Lower leg skin (tissue), 4 donors: ENCODE measurements at regions not wholly inside any gene's neighbourhood (a gene's known extent, or its start where the extent isn't known, plus 50 kb on each side); places are given as distances from the start of the nearest gene placed in this dataset.

Source experiments
- DNase-seq, 2 donors: peaks; one replicate each; pipeline ENCODE4 v3.0.0-alpha.2; 2019; ENCODE audit warnings: low spot score in 2 of 2
- H3K4me3 ChIP-seq: fragments of 200-600 bp; sonication (generic); 2 replicates; pipeline ENCODE4 v1.5.1; 2017; ENCODE audit warnings: mild to moderate bottlenecking, low read depth; ENCODE audit not compliant: poor library complexity, severe bottlenecking
- CTCF ChIP-seq, 3 donors: fragments of 450-650 bp; IDR thresholded peaks; one replicate each; pipeline ENCODE4 v1.5.1; 2016; ENCODE audit warnings: antibody characterized with exemption in 3 of 3, mild to moderate bottlenecking in 3 of 3, moderate library complexity in 2 of 3
- POLR2A ChIP-seq, 2 donors: fragments of 450-650 bp; IDR thresholded peaks; one replicate each; pipeline ENCODE4 v1.6.1; 2016 to 2017; ENCODE audit warnings: antibody characterized with exemption in 2 of 2, mild to moderate bottlenecking in 1 of 2, moderate library complexity in 1 of 2
- WGBS, 2 donors: methylation state at CpG; one replicate each; pipeline ENCODE4 v1.1.5; 2018; 5-methylcytosine and 5-hydroxymethylcytosine counted together
- intact Hi-C: fragments of 100-400 bp; cut with DNase I; formaldehyde crosslinking; loops from one replicate; pipeline ENCODE4 v1.15.0; 2023; ENCODE audit warnings: low total_unique reads

GRCh38 chr18:39635192-39635591 lies 2069.6 kb upstream of the CELF4 start:
- intact Hi-C loops = no loop called here
- TF ChIP-seq POLR2A (IDR thresholded peaks at IDR 0.05) = no peak
- no peak for TF ChIP-seq CTCF (IDR thresholded peaks at IDR 0.05)
- no peak overlapping the region for H3K4me3 ChIP-seq
- DNase-seq = no peak

GRCh38 chr18:39627936-39628335 lies 2062.3 kb upstream of the CELF4 start:
- intact Hi-C loops = no loop called here
- H3K4me3 ChIP-seq = no peak overlapping the region
- DNase-seq = no peak
- 50 to 83% methylated on average over 5 of the region's 5 CpGs for WGBS, 2 donors
- TF ChIP-seq CTCF (IDR thresholded peaks at IDR 0.05) = no peak
- no peak for TF ChIP-seq POLR2A (IDR thresholded peaks at IDR 0.05)

DNA sequence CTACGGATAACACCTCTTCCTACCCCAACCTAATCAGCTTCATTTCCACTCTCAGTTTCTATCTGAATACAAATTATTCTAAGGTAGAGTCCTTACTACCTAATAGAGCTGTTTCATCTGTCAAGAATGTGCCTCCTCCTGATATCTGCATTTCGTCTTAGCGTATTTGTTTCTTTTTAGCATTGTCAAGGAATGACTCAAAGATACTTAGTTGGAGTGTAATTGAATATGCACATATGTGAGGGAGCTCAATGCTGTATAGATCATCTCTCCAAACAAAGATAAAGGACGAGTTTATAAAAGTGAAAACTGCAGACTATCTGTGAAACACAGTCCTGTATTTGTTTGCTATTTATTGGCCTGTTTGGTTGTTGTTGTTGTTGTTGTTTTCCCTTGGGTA lies 2059.4 kb upstream of the CELF4 start:
- H3K4me3 ChIP-seq = no peak overlapping the region
- no peak for DNase-seq
- no peak for TF ChIP-seq CTCF (IDR thresholded peaks at IDR 0.05)
- TF ChIP-seq POLR2A (IDR thresholded peaks at IDR 0.05) = no peak
- WGBS, 2 donors = 65 to 68% methylated on average over 4 of the region's 4 CpGs
- intact Hi-C loops = no loop called here

- WGBS, 2 donors = 60 to 64% methylated on average over 1 of the region's 1 CpG
Measured at GRCh38 chr18:39622431-39622830, 2056.8 kb upstream of the CELF4 start.

DNA sequence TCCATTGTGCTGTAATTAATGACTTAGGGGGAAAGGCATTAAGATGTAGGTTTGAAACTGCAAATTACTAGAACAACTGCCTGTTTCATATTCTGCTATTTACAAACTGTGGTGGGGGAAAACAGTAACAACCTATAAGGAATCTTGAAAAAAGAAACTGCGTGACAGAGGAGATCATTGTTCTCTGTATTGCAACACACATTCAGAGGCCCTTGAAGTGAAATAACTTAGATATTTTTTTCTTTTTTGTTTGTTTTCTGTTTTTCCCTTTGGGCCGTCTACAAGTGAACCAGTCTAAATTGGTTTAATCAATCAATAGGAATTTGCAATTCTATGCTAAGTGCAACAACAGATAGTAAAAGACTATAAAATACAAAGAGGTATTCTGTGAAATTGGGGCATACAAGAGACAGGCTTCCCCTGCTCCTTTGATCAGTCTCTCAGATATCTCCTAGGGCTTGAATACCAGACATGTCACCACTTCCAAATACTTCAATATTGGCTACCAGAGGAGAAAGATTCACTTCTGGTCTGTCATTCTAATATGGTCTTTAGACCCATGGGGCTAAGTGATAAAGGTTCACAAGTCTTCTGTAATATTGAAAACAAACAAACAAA lies 2055.1 kb upstream of the CELF4 start:
- WGBS, 2 donors = 78 to 85% methylated on average over 2 of the region's 2 CpGs
- intact Hi-C loops = no loop called here
- TF ChIP-seq POLR2A (IDR thresholded peaks at IDR 0.05) (no peak), CTCF (IDR thresholded peaks at IDR 0.05) (no peak)
- no peak overlapping the region for H3K4me3 ChIP-seq
- DNase-seq = no peak

More at GRCh38 chr18:39622431-39622830, 2056.8 kb upstream of the CELF4 start:
- TF ChIP-seq POLR2A (IDR thresholded peaks at IDR 0.05) (no peak), CTCF (IDR thresholded peaks at IDR 0.05) (no peak)
- no peak overlapping the region for H3K4me3 ChIP-seq
- no peak for DNase-seq
- intact Hi-C loops = no loop called here
